GM12892 (cell line): ENCODE measurements at regions not wholly inside any gene's neighbourhood (a gene's known extent, or its start where the extent isn't known, plus 50 kb on each side); places are given as distances from the start of the nearest gene placed in this dataset.
"Not testable (repeated sequence)": the region's sequence is repeated elsewhere in the genome, so short reads cannot be mapped to it uniquely, and the experiment has no call there.

Source experiments
- POLR2A ChIP-seq: IDR thresholded peaks from 2 replicates; pipeline ENCODE4 v1.6.1; 2011; ENCODE audit warnings: low read depth, low read length, control low read depth
- POLR2AphosphoS5 ChIP-seq: IDR thresholded peaks from 2 replicates; pipeline ENCODE4 v1.6.1; 2011; ENCODE audit warnings: low read depth, low read length, control low read depth
- TAF1 ChIP-seq: IDR thresholded peaks from 2 replicates; pipeline ENCODE4 v1.6.1; 2011; ENCODE audit warnings: low read depth, mild to moderate bottlenecking, control low read depth, low read length, borderline replicate concordance

- not testable (repeated sequence) for TF ChIP-seq TAF1, POLR2A, POLR2AphosphoS5
These were observed 293.6 kb downstream of the SPATA31A1 start for GRCh38 chr9:39649029-39649428.
